GM12878 (cell line): ENCODE measurements at regions not wholly inside any gene's neighbourhood (a gene's known extent, or its start where the extent isn't known, plus 50 kb on each side); places are given as distances from the start of the nearest gene placed in this dataset.

Experiments used
- CTCF ChIP-seq, 3 experiments: IDR thresholded peaks in 2 of 3; conservative IDR thresholded peaks in 1 of 3; 2 replicates each; pipeline ENCODE4 v1.5.1; 2011; ENCODE audit warnings: low read depth in 3 of 3, low read length in 3 of 3, mild to moderate bottlenecking in 3 of 3, control low read depth in 2 of 3, moderate library complexity in 2 of 3, inconsistent platforms in 1 of 3, mixed read lengths in 1 of 3; ENCODE audit not compliant: control insufficient read depth in 2 of 3, insufficient read depth in 1 of 3; ENCODE audit errors: extremely low read depth in 1 of 3
- MXI1 ChIP-seq: fragments of 150-350 bp; IDR thresholded peaks from 2 replicates; pipeline ENCODE4 v1.6.1; 2011; ENCODE audit warnings: low read depth, mild to moderate bottlenecking, inconsistent platforms, low read length, improper control_type of control experiment

GRCh38 chrX:30060718-30061117, 154.6 kb upstream of the MAGEB2 start:
- TF ChIP-seq MXI1, result no peak
- peak; percentile 40 to 44 (median 41); a peak in 5 of 6 replicates for TF ChIP-seq CTCF (IDR thresholded peaks at IDR 0.05 in 2 of 3, conservative IDR thresholded peaks at IDR 0.05 in 1 of 3; ENCODE audit: control insufficient read depth in 2 of 3, extremely low read depth in 1 of 3, insufficient read depth in 1 of 3, low read depth in 3 of 3, low read length in 3 of 3)
